GM18867 (cell line): ENCODE measurements at regions not wholly inside any gene's neighbourhood (a gene's known extent, or its start where the extent isn't known, plus 50 kb on each side); places are given as distances from the start of the nearest gene placed in this dataset.
"Not testable (repeated sequence)": the region's sequence is repeated elsewhere in the genome, so short reads cannot be mapped to it uniquely, and the experiment has no call there.

ENCODE experiments used
- ATAC-seq: cut with Tn5 transposase; IDR thresholded peaks from one replicate; pipeline ENCODE4 v1.9.1; 2021; ENCODE audit warnings: mild to moderate bottlenecking, moderate library complexity; ENCODE audit not compliant: unreplicated experiment

- peak; percentile 57 for ATAC-seq
Measured at GRCh38 chr2:49687918-49688317, 533.6 kb upstream of the FSHR start.

- ATAC-seq, result no peak
Measured at GRCh38 chr2:49686897-49687442, 532.7 kb upstream of the FSHR start.

GRCh38 chr2:49686291-49686690 lies 532.0 kb upstream of the FSHR start:
- ATAC-seq, result no peak

- no peak for ATAC-seq
Measured at GRCh38 chr2:49677227-49677626, 522.9 kb upstream of the FSHR start.

- ATAC-seq, result no peak
Measured at GRCh38 chr2:49664827-49665226, 510.5 kb upstream of the FSHR start.

GRCh38 chr2:49661809-49662208 lies 507.5 kb upstream of the FSHR start:
- ATAC-seq, result no peak

GRCh38 chr2:49656853-49657252 lies 502.5 kb upstream of the FSHR start:
- no peak for ATAC-seq

GRCh38 chr2:49643149-49643548 lies 488.8 kb upstream of the FSHR start:
- no peak for ATAC-seq

GRCh38 chr2:49640630-49641029 lies 486.3 kb upstream of the FSHR start:
- no peak for ATAC-seq

- no peak for ATAC-seq
Measured at GRCh38 chr2:49621016-49621415, 466.7 kb upstream of the FSHR start.

GRCh38 chr2:49619804-49620203 lies 465.5 kb upstream of the FSHR start:
- no peak for ATAC-seq

- ATAC-seq, result no peak
Measured at GRCh38 chr2:49618491-49618890, 464.2 kb upstream of the FSHR start.

GRCh38 chr2:49616800-49617199 lies 462.5 kb upstream of the FSHR start:
- peak; percentile 73 for ATAC-seq

- not testable (repeated sequence) for ATAC-seq
Measured at GRCh38 chr2:49611796-49612195, 457.5 kb upstream of the FSHR start.

GRCh38 chr2:49600524-49600923 lies 446.2 kb upstream of the FSHR start:
- ATAC-seq, result no peak

GRCh38 chr2:49598231-49598630 lies 443.9 kb upstream of the FSHR start:
- ATAC-seq, result no peak

- no peak for ATAC-seq
Measured at GRCh38 chr2:49585921-49586320, 431.6 kb upstream of the FSHR start.

GRCh38 chr2:49582946-49583345 lies 428.6 kb upstream of the FSHR start:
- no peak for ATAC-seq

GRCh38 chr2:49577041-49577440 lies 422.7 kb upstream of the FSHR start:
- ATAC-seq, result no peak

- no peak for ATAC-seq
Measured at GRCh38 chr2:49569176-49569575, 414.9 kb upstream of the FSHR start.

GRCh38 chr2:49567811-49568600 lies 413.7 kb upstream of the FSHR start:
- ATAC-seq, result no peak

GRCh38 chr2:49567021-49567420 lies 412.7 kb upstream of the FSHR start:
- no peak for ATAC-seq

- ATAC-seq, result no peak
Measured at GRCh38 chr2:49553658-49554057, 399.3 kb upstream of the FSHR start.
